DMS 273 (cell line): ENCODE measurements at regions not wholly inside any gene's neighbourhood (a gene's known extent, or its start where the extent isn't known, plus 50 kb on each side); places are given as distances from the start of the nearest gene placed in this dataset.
A peak's percentile ranks its signal among the peaks of the same experiment; 100 is the strongest.

Experiments
- DNase-seq: peaks from one replicate; lab custom pipeline; 2025; ENCODE audit not compliant: unreplicated experiment; lab: John Stamatoyannopoulos, UW

DNA sequence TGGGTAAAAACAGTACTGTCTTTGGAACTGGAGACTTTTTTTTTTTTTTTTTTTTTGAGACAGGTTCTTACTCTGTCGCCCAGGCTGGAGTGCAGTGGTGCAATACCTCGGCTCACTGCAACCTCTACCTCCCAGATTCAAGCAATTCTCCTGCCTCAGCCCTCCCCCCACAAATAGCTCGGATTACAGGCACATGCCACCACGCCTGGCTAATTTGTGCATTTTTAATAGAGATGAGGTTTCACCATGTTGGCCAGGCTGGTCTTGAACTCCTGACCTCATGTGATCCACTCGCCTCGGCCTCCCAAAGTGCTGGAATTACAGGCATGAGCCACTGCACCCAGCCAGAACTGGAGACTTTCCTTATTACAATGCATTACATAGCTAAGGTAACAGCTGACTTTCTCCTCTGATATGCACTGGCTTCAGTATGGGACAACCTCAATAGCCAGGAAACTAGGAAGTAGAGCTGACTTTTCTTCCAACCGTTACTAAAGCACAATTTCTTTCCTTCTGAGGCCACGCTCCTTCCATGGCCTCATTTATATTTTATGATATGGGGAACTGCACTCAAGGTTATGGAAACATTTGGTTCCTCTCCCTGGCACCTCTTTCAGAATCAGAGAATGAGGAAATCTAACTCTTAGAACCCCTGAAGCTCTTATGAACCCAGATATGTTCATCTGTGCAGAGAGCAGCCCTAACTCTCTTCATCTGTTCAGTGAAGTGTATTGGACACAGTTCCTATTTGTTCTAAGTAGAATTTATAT lies 53.5 kb upstream of the FAM9B start:
- DNase-seq = no peak

DNA sequence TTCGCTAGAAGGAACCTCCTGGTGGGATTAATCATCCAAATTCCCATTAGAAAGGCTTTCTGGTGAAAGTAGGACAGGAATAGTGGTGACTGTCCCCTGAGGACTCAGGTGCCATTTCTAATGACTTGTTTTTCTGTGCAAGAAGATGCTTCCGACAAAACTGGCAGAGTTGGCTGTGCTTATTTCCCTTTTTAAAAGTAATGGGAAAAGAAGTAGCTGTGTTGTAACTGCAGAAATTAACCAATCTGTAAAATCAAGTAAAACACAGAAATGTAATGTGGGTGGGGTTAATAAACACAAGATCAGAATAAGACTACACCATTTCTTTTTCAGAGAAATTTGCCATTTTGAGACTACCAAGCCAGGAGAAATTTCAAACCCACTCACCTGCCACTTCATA lies 55.0 kb upstream of the FAM9B start:
- DNase-seq = no peak

GRCh38 chrX:9090766-9091165 lies 56.8 kb upstream of the FAM9B start:
- no peak for DNase-seq

- no peak for DNase-seq
Measured at GRCh38 chrX:9091258-9091657, 57.3 kb upstream of the FAM9B start.

- DNase-seq = no peak
Measured at GRCh38 chrX:9102956-9103355, 69.0 kb upstream of the FAM9B start.

GRCh38 chrX:9108054-9108453 lies 74.1 kb upstream of the FAM9B start:
- DNase-seq = no peak

- no peak for DNase-seq
Measured at GRCh38 chrX:9110808-9111207, 76.9 kb upstream of the FAM9B start.

- DNase-seq = no peak
Measured at GRCh38 chrX:9114245-9114644, 80.3 kb upstream of the FAM9B start.

GRCh38 chrX:9117851-9118250 lies 83.9 kb upstream of the FAM9B start:
- DNase-seq = no peak

DNA sequence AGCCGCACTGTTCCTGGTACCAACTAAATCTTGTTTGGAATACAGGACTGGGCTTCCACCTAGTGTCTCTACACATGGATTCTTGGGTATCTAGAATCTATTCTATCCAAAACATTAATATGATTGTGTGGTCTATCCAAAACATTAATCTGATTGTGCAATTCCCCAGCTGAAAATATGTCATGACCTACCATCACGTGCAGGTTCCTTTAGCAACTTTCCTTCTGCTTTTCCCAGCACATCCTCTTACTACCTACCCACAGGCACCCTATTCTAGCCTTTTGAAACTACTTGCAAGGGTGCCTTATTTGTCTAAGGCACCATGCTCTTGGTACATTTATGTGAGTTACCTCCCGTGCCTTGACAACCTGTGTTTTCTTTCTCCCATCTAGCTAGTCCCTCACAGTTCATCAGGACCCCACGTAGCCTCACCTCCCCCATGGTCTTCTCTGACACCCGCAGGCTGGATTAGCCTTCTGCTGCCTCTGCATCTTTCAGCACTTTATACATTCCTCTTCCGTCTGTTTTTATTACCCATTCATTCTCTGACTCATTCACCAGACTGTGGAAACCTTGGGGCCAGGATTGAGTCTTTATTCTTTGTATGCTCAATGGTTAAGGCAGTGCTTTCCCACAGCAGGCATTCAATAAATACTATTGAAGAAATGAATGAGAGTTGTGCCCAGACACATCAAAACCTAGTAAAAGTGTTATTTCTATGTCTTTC lies 88.8 kb upstream of the FAM9B start:
- DNase-seq = no peak

- peak; percentile 37 for DNase-seq
Measured at GRCh38 chrX:9127986-9128385, 94.1 kb upstream of the FAM9B start.

- DNase-seq = no peak
Measured at GRCh38 chrX:9130031-9130430, 96.1 kb upstream of the FAM9B start.

GRCh38 chrX:9131066-9131465 lies 97.1 kb upstream of the FAM9B start:
- DNase-seq = no peak

DNA sequence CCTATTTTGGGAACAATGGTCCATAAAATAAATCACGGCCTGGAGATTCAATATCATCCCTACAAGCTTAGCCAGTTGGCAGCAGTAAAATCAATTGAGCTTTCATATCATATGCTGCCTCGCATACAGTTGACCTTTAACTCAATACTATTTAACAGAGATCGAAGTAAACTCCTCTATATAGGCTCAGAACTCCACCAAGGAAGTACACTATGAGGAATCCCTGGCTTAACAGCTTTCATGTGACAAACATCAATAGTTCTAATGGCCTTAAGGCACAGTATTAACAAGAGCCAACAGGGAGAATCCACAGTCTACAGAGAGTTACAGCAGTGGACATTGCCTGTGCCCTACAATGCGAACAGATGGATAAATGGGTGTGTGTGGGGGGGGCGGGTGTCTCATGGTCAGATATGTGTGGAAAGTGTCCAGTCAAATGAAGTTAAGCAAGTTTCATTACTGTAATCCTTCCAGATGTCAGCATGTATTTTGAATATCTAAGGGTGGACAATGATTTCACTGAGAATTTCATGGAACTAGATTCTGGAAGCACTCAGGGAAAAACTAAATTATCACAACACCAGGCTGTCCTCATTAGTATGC lies 98.2 kb upstream of the FAM9B start:
- no peak for DNase-seq

DNA sequence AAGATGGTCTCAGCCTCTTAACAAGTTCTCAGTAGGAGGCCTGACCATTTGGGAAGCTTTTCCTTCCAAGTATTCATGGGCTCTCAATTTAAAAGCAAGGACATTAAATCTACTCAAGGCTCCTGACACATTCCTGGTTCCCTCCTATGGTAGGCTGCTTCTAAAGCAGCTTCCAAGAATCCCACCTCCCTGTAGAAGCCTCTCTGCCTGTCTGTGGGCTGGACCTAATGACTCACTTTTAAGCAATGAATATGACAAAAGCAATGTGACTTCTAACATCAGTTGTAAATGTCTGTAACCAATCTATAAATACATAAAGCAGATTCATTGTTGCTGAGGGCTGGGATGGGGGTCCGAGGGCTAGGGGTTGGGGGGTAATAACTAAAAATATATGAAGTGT lies 99.5 kb upstream of the FAM9B start:
- no peak for DNase-seq

GRCh38 chrX:9134366-9134765 lies 100.4 kb upstream of the FAM9B start:
- no peak for DNase-seq

- DNase-seq = no peak
Measured at GRCh38 chrX:9135901-9136510, 102.1 kb upstream of the FAM9B start.

- DNase-seq = no peak
Measured at GRCh38 chrX:9137152-9137551, 103.2 kb upstream of the FAM9B start.

DNA sequence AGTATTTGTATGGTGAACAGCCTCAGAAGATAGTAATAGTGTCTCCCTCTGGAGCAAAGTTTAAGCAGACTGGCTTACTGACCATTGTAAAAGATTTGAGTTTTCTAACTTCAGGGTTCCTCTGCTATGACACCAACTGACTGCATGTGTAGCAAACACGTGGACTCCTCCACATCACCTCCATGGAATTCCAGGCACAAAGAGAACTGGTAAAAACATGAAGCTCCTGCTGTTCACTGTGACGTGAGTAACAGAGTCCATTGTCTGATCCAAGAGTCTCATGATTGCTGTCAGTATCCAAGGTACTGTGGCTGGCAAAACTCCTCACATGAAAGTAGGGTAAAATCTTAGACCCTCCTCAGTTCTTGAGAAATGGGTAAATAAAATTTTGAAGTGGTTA lies 107.6 kb upstream of the FAM9B start:
- DNase-seq = no peak

GRCh38 chrX:9144701-9145241 lies 110.8 kb upstream of the FAM9B start:
- DNase-seq = no peak

DNA sequence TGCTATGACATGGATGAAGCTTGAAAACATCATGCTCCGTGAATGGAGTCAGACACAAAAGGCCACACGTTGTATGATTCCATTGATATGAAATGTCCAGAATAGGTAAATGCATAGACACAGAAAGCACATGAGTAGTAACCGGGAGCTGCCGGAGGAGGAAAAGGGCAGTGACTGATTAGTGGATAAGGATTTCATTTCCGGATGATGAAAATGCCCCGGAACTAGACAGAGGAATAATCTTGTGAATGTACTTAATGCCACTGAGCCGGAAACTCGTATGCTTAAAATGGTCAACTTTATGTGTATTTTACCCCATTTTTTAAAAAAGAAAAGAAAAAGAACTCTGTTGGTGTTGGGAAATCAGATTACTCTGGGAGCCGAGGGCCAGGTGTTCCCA lies 112.7 kb upstream of the FAM9B start:
- no peak for DNase-seq

- DNase-seq = no peak
Measured at GRCh38 chrX:9147086-9147485, 113.2 kb upstream of the FAM9B start.
